HL-60 (cell line): ENCODE measurements at regions not wholly inside any gene's neighbourhood (a gene's known extent, or its start where the extent isn't known, plus 50 kb on each side); places are given as distances from the start of the nearest gene placed in this dataset.

Experiments
- GABPA ChIP-seq: IDR thresholded peaks from 2 replicates; pipeline ENCODE4 v1.6.1; 2012; ENCODE audit warnings: low read depth
- POLR2AphosphoS5 ChIP-seq: IDR thresholded peaks from 2 replicates; pipeline ENCODE4 v1.6.1; 2012; ENCODE audit warnings: low read depth
- SPI1 ChIP-seq: IDR thresholded peaks from 2 replicates; pipeline ENCODE4 v1.6.1; 2012; ENCODE audit warnings: low read depth, mild to moderate bottlenecking, borderline replicate concordance
- TF ChIP-seq, protein P1 (sequence below): IDR thresholded peaks from one replicate; pipeline ENCODE4 v1.5.1; 2011; ENCODE audit warnings: low read length, control low read depth, inconsistent platforms; ENCODE audit not compliant: insufficient read depth
- TF ChIP-seq, protein P2 (sequence below): IDR thresholded peaks from 2 replicates; pipeline ENCODE4 v1.6.1; 2012; ENCODE audit warnings: low read depth; ENCODE audit not compliant: insufficient replicate concordance

DNA sequence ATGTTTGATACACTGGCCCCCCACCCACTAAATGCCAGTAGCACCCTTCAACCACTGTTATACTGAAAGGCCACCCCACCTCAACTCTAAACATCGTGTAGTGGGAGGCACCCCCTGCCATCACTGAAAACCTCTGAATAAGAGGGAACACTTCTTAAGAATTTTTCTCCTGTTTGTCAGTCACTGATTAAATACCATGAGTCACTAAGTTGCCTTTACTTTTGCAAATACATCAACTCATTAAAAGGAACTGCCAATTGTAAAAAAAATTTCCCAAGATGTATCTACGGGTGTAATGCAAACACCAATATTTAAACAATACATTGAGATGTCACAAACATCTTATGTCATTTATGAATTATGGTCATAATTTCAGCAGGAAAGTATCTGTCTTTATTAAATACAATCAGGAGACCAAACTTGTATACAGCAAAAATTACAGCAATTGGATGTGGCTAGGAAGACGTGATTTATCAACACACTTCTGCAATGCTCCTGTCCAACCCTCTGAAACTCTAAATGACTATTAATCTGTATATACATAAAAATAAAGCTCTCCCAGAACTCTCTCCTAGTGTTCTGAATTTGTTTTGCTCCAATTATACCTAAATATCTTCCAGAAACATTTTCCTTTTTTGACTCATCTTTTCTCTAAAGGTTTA, 144.1 kb upstream of the STK17B start:
- TF ChIP-seq, protein P1, sequence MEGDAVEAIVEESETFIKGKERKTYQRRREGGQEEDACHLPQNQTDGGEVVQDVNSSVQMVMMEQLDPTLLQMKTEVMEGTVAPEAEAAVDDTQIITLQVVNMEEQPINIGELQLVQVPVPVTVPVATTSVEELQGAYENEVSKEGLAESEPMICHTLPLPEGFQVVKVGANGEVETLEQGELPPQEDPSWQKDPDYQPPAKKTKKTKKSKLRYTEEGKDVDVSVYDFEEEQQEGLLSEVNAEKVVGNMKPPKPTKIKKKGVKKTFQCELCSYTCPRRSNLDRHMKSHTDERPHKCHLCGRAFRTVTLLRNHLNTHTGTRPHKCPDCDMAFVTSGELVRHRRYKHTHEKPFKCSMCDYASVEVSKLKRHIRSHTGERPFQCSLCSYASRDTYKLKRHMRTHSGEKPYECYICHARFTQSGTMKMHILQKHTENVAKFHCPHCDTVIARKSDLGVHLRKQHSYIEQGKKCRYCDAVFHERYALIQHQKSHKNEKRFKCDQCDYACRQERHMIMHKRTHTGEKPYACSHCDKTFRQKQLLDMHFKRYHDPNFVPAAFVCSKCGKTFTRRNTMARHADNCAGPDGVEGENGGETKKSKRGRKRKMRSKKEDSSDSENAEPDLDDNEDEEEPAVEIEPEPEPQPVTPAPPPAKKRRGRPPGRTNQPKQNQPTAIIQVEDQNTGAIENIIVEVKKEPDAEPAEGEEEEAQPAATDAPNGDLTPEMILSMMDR: no peak
- no peak for TF ChIP-seq POLR2AphosphoS5
- no peak for TF ChIP-seq GABPA
- TF ChIP-seq, protein P2, sequence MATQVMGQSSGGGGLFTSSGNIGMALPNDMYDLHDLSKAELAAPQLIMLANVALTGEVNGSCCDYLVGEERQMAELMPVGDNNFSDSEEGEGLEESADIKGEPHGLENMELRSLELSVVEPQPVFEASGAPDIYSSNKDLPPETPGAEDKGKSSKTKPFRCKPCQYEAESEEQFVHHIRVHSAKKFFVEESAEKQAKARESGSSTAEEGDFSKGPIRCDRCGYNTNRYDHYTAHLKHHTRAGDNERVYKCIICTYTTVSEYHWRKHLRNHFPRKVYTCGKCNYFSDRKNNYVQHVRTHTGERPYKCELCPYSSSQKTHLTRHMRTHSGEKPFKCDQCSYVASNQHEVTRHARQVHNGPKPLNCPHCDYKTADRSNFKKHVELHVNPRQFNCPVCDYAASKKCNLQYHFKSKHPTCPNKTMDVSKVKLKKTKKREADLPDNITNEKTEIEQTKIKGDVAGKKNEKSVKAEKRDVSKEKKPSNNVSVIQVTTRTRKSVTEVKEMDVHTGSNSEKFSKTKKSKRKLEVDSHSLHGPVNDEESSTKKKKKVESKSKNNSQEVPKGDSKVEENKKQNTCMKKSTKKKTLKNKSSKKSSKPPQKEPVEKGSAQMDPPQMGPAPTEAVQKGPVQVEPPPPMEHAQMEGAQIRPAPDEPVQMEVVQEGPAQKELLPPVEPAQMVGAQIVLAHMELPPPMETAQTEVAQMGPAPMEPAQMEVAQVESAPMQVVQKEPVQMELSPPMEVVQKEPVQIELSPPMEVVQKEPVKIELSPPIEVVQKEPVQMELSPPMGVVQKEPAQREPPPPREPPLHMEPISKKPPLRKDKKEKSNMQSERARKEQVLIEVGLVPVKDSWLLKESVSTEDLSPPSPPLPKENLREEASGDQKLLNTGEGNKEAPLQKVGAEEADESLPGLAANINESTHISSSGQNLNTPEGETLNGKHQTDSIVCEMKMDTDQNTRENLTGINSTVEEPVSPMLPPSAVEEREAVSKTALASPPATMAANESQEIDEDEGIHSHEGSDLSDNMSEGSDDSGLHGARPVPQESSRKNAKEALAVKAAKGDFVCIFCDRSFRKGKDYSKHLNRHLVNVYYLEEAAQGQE: no peak
- no peak for TF ChIP-seq SPI1
